ENCODE measurements at regions not wholly inside any gene's neighbourhood (a gene's known extent, or its start where the extent isn't known, plus 50 kb on each side); places are given as distances from the start of the nearest gene placed in this dataset.

DNA sequence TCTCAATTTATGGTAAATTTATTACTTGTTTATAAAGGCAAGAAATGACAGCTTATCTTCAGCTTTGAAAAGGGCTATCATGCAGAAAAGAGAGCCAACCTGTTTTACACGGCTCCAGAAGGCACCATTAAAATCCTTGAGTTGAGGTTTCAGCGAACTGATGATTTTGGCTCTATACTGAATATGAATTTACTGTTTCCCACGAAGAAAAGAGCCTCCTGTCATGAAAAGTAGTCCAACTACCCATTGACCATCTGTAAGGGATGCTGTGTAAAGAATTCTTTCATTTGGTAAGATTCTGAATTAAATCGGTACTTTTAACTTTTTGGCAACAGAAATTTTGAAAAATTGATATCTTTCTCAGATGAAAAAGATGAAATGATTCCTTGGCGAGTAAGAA lies 657.6 kb upstream of the ZNF608 start:
- TF ChIP-seq, protein P1, sequence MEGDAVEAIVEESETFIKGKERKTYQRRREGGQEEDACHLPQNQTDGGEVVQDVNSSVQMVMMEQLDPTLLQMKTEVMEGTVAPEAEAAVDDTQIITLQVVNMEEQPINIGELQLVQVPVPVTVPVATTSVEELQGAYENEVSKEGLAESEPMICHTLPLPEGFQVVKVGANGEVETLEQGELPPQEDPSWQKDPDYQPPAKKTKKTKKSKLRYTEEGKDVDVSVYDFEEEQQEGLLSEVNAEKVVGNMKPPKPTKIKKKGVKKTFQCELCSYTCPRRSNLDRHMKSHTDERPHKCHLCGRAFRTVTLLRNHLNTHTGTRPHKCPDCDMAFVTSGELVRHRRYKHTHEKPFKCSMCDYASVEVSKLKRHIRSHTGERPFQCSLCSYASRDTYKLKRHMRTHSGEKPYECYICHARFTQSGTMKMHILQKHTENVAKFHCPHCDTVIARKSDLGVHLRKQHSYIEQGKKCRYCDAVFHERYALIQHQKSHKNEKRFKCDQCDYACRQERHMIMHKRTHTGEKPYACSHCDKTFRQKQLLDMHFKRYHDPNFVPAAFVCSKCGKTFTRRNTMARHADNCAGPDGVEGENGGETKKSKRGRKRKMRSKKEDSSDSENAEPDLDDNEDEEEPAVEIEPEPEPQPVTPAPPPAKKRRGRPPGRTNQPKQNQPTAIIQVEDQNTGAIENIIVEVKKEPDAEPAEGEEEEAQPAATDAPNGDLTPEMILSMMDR (IDR thresholded peaks at IDR 0.05 in 4 of 5, conservative IDR thresholded peaks at IDR 0.05 in 1 of 5), result no peak
- TF ChIP-seq POLR2A (IDR thresholded peaks at IDR 0.05), result no peak

Measured in gastrocnemius medialis (tissue), 4 donors.